ENCODE measurements at regions not wholly inside any gene's neighbourhood (a gene's known extent, or its start where the extent isn't known, plus 50 kb on each side); places are given as distances from the start of the nearest gene placed in this dataset.

DNA sequence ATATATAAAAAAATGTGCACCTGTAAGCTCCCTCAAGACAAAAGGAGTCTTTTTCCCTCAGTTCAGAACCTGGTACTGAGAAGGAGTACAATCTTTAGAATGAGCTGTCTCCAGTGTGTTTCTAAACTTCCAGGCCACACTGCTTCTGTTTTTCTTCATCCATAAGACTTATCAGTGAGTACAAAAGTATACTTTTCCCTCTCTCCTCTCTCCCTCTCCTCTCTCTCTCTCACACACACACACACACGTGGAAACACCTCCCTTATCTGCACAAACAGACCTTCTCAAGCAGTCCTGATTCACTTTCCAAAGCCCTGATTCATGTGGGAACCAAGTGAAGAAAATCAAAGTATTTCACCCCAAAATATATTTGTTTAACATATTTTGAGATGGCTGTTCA, 220.7 kb upstream of the UBASH3B start:
- TF ChIP-seq, protein P1, sequence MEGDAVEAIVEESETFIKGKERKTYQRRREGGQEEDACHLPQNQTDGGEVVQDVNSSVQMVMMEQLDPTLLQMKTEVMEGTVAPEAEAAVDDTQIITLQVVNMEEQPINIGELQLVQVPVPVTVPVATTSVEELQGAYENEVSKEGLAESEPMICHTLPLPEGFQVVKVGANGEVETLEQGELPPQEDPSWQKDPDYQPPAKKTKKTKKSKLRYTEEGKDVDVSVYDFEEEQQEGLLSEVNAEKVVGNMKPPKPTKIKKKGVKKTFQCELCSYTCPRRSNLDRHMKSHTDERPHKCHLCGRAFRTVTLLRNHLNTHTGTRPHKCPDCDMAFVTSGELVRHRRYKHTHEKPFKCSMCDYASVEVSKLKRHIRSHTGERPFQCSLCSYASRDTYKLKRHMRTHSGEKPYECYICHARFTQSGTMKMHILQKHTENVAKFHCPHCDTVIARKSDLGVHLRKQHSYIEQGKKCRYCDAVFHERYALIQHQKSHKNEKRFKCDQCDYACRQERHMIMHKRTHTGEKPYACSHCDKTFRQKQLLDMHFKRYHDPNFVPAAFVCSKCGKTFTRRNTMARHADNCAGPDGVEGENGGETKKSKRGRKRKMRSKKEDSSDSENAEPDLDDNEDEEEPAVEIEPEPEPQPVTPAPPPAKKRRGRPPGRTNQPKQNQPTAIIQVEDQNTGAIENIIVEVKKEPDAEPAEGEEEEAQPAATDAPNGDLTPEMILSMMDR (IDR thresholded peaks at IDR 0.05; ENCODE audit: low read depth, low read length) = no peak
- TF ChIP-seq POLR2A (IDR thresholded peaks at IDR 0.05; ENCODE audit: extremely low read depth, insufficient read length) = no peak
- TF ChIP-seq, protein P2, sequence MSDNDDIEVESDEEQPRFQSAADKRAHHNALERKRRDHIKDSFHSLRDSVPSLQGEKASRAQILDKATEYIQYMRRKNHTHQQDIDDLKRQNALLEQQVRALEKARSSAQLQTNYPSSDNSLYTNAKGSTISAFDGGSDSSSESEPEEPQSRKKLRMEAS (IDR thresholded peaks at IDR 0.05; ENCODE audit: low read depth, low read length) = no peak
